ENCODE measurements at regions not wholly inside any gene's neighbourhood (a gene's known extent, or its start where the extent isn't known, plus 50 kb on each side); places are given as distances from the start of the nearest gene placed in this dataset.

DNA sequence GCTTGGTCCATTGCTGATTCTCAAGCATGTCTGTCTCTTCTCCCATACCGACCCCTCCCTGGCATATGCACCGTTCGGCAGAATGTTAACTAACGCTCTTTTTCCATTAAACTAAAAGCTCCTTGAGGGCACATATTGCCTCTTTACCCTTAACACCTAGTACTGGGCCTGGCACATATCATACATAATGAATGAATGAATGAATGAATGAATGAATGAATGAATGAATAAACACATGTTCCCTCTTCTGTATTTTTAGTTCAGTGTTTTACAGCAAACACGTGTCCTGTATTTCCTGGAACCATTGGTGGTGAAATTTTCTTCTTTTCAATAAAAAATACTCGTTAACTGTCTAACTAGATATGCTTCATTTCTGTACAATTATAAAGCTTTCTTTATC is 174.4 kb upstream of the DTNBP1 start:
- Histone ChIP-seq H3K27me3 (ENCODE audit: control insufficient read depth, insufficient read depth, low read length) (peaks cover 2% of the 10 kb centered on the region; the same call in 1 of the 2 replicates), H3K9me3 (ENCODE audit: control insufficient read depth, insufficient read depth, low read depth, low read length) (no peaks in the 10 kb centered on the region), H3K4me3 (ENCODE audit: low read depth in 2 of 2, low read length in 2 of 2) (no peak overlapping the region), H3K36me3 (ENCODE audit: control insufficient read depth, insufficient read depth, low read length) (no peaks in the 10 kb centered on the region), H3K27ac (ENCODE audit: low read length) (no peak overlapping the region), H3K4me1 (ENCODE audit: control insufficient read depth, insufficient read depth, low read length) (no peaks in the 10 kb centered on the region)
- CTCF ChIA-PET = no interaction called here
- DNase-seq (ENCODE audit: low read depth, low spot score) (no peak), ATAC-seq (no peak)
- intact Hi-C loops (cut with micrococcal nuclease; ENCODE audit: unreplicated experiment) (no loop called here), in situ Hi-C loops (cut with HindIII; ENCODE audit: low pct_unique_long_range_greater_than_20kb, low sequenced_read_pairs) (no loop called here)
- no peak for TF ChIP-seq SIN3A (IDR thresholded peaks at IDR 0.05; ENCODE audit: borderline replicate concordance, insufficient read depth, low read depth, low read length)
- POLR2A ChIA-PET = no interaction called here
- BruUV-seq (replicated peaks) = no TSS peak

DNA sequence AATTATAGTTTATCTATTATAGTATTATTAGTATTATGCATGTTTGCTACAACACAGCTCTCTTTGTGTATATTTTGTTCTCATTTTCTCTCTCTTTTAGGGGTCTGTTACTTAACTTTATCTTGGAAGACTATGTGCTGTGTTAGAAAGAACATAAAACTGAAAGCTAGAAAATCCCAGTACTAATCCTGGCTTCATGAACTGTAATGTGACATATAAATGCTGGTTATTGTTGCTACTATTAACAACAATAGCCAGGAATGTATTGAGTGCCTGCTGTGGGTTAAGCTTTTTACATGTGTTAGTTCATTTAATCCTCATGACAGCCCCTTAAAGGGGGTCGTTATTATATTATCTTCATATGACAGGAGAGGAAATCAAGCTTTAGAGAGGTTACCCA is 170.0 kb upstream of the DTNBP1 start:
- no TSS peak for BruUV-seq (replicated peaks)
- CTCF ChIA-PET = no interaction called here
- TF ChIP-seq TCF7L2 (IDR thresholded peaks at IDR 0.05; ENCODE audit: low read depth, low read length) = no peak
- TF ChIP-seq, protein P1, sequence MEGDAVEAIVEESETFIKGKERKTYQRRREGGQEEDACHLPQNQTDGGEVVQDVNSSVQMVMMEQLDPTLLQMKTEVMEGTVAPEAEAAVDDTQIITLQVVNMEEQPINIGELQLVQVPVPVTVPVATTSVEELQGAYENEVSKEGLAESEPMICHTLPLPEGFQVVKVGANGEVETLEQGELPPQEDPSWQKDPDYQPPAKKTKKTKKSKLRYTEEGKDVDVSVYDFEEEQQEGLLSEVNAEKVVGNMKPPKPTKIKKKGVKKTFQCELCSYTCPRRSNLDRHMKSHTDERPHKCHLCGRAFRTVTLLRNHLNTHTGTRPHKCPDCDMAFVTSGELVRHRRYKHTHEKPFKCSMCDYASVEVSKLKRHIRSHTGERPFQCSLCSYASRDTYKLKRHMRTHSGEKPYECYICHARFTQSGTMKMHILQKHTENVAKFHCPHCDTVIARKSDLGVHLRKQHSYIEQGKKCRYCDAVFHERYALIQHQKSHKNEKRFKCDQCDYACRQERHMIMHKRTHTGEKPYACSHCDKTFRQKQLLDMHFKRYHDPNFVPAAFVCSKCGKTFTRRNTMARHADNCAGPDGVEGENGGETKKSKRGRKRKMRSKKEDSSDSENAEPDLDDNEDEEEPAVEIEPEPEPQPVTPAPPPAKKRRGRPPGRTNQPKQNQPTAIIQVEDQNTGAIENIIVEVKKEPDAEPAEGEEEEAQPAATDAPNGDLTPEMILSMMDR (IDR thresholded peaks at IDR 0.05) = no peak
- no peak for TF ChIP-seq SIN3A (IDR thresholded peaks at IDR 0.05; ENCODE audit: borderline replicate concordance, insufficient read depth, low read depth, low read length)
- TF ChIP-seq POLR2AphosphoS5 (IDR thresholded peaks at IDR 0.05; ENCODE audit: low read depth, low read length) = no peak
- TF ChIP-seq, protein P2, sequence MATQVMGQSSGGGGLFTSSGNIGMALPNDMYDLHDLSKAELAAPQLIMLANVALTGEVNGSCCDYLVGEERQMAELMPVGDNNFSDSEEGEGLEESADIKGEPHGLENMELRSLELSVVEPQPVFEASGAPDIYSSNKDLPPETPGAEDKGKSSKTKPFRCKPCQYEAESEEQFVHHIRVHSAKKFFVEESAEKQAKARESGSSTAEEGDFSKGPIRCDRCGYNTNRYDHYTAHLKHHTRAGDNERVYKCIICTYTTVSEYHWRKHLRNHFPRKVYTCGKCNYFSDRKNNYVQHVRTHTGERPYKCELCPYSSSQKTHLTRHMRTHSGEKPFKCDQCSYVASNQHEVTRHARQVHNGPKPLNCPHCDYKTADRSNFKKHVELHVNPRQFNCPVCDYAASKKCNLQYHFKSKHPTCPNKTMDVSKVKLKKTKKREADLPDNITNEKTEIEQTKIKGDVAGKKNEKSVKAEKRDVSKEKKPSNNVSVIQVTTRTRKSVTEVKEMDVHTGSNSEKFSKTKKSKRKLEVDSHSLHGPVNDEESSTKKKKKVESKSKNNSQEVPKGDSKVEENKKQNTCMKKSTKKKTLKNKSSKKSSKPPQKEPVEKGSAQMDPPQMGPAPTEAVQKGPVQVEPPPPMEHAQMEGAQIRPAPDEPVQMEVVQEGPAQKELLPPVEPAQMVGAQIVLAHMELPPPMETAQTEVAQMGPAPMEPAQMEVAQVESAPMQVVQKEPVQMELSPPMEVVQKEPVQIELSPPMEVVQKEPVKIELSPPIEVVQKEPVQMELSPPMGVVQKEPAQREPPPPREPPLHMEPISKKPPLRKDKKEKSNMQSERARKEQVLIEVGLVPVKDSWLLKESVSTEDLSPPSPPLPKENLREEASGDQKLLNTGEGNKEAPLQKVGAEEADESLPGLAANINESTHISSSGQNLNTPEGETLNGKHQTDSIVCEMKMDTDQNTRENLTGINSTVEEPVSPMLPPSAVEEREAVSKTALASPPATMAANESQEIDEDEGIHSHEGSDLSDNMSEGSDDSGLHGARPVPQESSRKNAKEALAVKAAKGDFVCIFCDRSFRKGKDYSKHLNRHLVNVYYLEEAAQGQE (IDR thresholded peaks at IDR 0.05; ENCODE audit: insufficient read depth in 1 of 2, low read depth in 2 of 2, low read length in 1 of 2) = no peak
- DNase-seq (ENCODE audit: low read depth, low spot score) (no peak), ATAC-seq (no peak)
- Histone ChIP-seq H3K4me3 (ENCODE audit: low read depth in 2 of 2, low read length in 2 of 2) (no peak overlapping the region), H3K4me1 (ENCODE audit: control insufficient read depth, insufficient read depth, low read length) (no peaks in the 10 kb centered on the region), H3K36me3 (ENCODE audit: control insufficient read depth, insufficient read depth, low read length) (no peaks in the 10 kb centered on the region), H3K27me3 (ENCODE audit: control insufficient read depth, insufficient read depth, low read length) (no peaks in the 10 kb centered on the region; the same call in 1 of the 2 replicates), H3K9me3 (ENCODE audit: control insufficient read depth, insufficient read depth, low read depth, low read length) (no peaks in the 10 kb centered on the region), H3K27ac (ENCODE audit: low read length) (no peak overlapping the region)
- in situ Hi-C loops (cut with HindIII; ENCODE audit: low pct_unique_long_range_greater_than_20kb, low sequenced_read_pairs) (no loop called here), intact Hi-C loops (cut with micrococcal nuclease; ENCODE audit: unreplicated experiment) (no loop called here)
- POLR2A ChIA-PET = interaction anchor here (0.6 kb wide), 2 partner anchors 10 to 91 kb away, joined by 4 to 9 read pairs; no protein-coding TSS in a partner anchor

DNA sequence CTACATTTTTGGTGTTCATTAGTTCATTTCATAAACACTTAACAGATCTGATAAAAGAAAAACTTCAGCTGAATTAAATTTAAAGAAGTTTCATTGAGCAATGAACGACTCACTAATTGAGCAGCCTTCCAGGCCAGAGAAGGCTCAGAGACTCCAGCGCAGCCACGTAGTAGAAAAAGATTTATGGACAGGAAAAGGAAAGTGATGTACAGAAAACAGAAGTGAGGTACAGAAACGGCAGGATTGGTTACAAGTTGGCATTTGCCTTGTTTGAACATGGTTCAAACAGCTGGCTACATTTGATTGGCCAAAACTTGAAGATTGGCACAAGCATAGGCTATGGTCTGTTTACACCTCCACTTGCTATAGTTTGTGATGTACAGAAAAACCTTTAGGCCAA is 166.3 kb upstream of the DTNBP1 start:
- no peaks in the 10 kb centered on the region for H3K4me1 ChIP-seq (ENCODE audit: control insufficient read depth, insufficient read depth, low read length)
- no peaks in the 10 kb centered on the region for H3K9me3 ChIP-seq (ENCODE audit: control insufficient read depth, insufficient read depth, low read depth, low read length)
- DNase-seq (ENCODE audit: low read depth, low spot score) (no peak), ATAC-seq (no peak)
- intact Hi-C loops (cut with micrococcal nuclease; ENCODE audit: unreplicated experiment) (no loop called here), in situ Hi-C loops (cut with HindIII; ENCODE audit: low pct_unique_long_range_greater_than_20kb, low sequenced_read_pairs) (no loop called here)
- TF ChIP-seq, protein P2 (IDR thresholded peaks at IDR 0.05; ENCODE audit: insufficient read depth in 1 of 2, low read depth in 2 of 2, low read length in 1 of 2) = no peak
- no peak for TF ChIP-seq SIN3A (IDR thresholded peaks at IDR 0.05; ENCODE audit: borderline replicate concordance, insufficient read depth, low read depth, low read length)
- TF ChIP-seq, protein P1 (IDR thresholded peaks at IDR 0.05) = no peak
- no peak for TF ChIP-seq POLR2AphosphoS5 (IDR thresholded peaks at IDR 0.05; ENCODE audit: low read depth, low read length)
- H3K4me3 ChIP-seq (ENCODE audit: low read depth in 2 of 2, low read length in 2 of 2) = no peak overlapping the region
- CTCF ChIA-PET = no interaction called here
- no peak overlapping the region for H3K27ac ChIP-seq (ENCODE audit: low read length)
- POLR2A ChIA-PET = no interaction called here
- peaks cover 6% of the 10 kb centered on the region; the same call in 1 of the 2 replicates for H3K27me3 ChIP-seq (ENCODE audit: control insufficient read depth, insufficient read depth, low read length)
- H3K36me3 ChIP-seq (ENCODE audit: control insufficient read depth, insufficient read depth, low read length) = no peaks in the 10 kb centered on the region
- no TSS peak for BruUV-seq (replicated peaks)

Data from Panc1 (cell line).